ENCODE measurements at regions not wholly inside any gene's neighbourhood (a gene's known extent, or its start where the extent isn't known, plus 50 kb on each side); places are given as distances from the start of the nearest gene placed in this dataset.

GRCh38 chr5:173499471-173500212 is 116.8 kb downstream of the BOD1 start:
- H3K9me3 ChIP-seq (ENCODE audit: control insufficient read depth, insufficient read depth, low read depth, low read length): no peaks in the 10 kb centered on the region
- CTCF ChIA-PET: no interaction called here
- POLR2A ChIA-PET: no interaction called here
- no peak for TF ChIP-seq SCRT1 (tag by site-specific recombination; IDR thresholded peaks at IDR 0.05; ENCODE audit: borderline replicate concordance)
- TF ChIP-seq ZSCAN5A (tag by site-specific recombination; IDR thresholded peaks at IDR 0.05): no peak
- no peak for TF ChIP-seq ZNF776 (tag by site-specific recombination; IDR thresholded peaks at IDR 0.05; ENCODE audit: borderline replicate concordance)
- no peak for TF ChIP-seq HOXA7 (CRISPR knock-in tag; IDR thresholded peaks at IDR 0.05; ENCODE audit: borderline replicate concordance)
- no peak for TF ChIP-seq ZNF23 (tag by site-specific recombination; IDR thresholded peaks at IDR 0.05; ENCODE audit: borderline replicate concordance)
- no peak for TF ChIP-seq ELK4 (IDR thresholded peaks at IDR 0.05; ENCODE audit: borderline replicate concordance, low read depth, low read length)
- TF ChIP-seq ZNF76 (tag by site-specific recombination; IDR thresholded peaks at IDR 0.05; ENCODE audit: borderline replicate concordance, low read depth): no peak
- no peak for TF ChIP-seq SETDB1 (IDR thresholded peaks at IDR 0.05; ENCODE audit: insufficient read length, low read length)
- no peak for TF ChIP-seq ZNF148 (tag by site-specific recombination; IDR thresholded peaks at IDR 0.05; ENCODE audit: borderline replicate concordance)
- TF ChIP-seq ZNF311 (tag by site-specific recombination; IDR thresholded peaks at IDR 0.05; ENCODE audit: borderline replicate concordance): no peak
- no peak for TF ChIP-seq ZNF214 (tag by site-specific recombination; IDR thresholded peaks at IDR 0.05; ENCODE audit: borderline replicate concordance)
- no peak for TF ChIP-seq ZSCAN16 (tag by site-specific recombination; IDR thresholded peaks at IDR 0.05)
- TF ChIP-seq ZFP37 (tag by site-specific recombination; IDR thresholded peaks at IDR 0.05): no peak
- TF ChIP-seq ZNF10 (tag by site-specific recombination; IDR thresholded peaks at IDR 0.05): no peak
- no peak overlapping the region for H3K27ac ChIP-seq (ENCODE audit: extremely low read depth, low read depth, low read length)
- no peaks in the 10 kb centered on the region for H3K36me3 ChIP-seq (ENCODE audit: control insufficient read depth in 2 of 2, insufficient read depth in 1 of 2, low read length in 2 of 2)
- H3K4me3 ChIP-seq (ENCODE audit: low read depth, low read length): no peak overlapping the region
- H3K4me1 ChIP-seq (ENCODE audit: control insufficient read depth, insufficient read depth, low read length): no peaks in the 10 kb centered on the region

- no peaks in the 10 kb centered on the region for H3K9me3 ChIP-seq (ENCODE audit: control insufficient read depth, insufficient read depth, low read depth, low read length)
- TF ChIP-seq MZF1 (tag by site-specific recombination; IDR thresholded peaks at IDR 0.05; ENCODE audit: borderline replicate concordance) (no peak), GLIS1 (tag by site-specific recombination; IDR thresholded peaks at IDR 0.05) (peak; percentile 64), ZNF175 (tag by site-specific recombination; IDR thresholded peaks at IDR 0.05) (no peak), ZNF24 (tag by site-specific recombination; IDR thresholded peaks at IDR 0.05) (no peak), ZNF76 (tag by site-specific recombination; IDR thresholded peaks at IDR 0.05; ENCODE audit: borderline replicate concordance, low read depth) (no peak), ZNF302 (tag by site-specific recombination; IDR thresholded peaks at IDR 0.05; ENCODE audit: low read depth) (no peak), ZNF211 (tag by site-specific recombination; IDR thresholded peaks at IDR 0.05; ENCODE audit: low read depth) (no peak), ZNF174 (tag by site-specific recombination; IDR thresholded peaks at IDR 0.05) (no peak)
- no peak overlapping the region for H3K27ac ChIP-seq (ENCODE audit: extremely low read depth, low read depth, low read length)
- H3K4me3 ChIP-seq (ENCODE audit: low read depth, low read length): no peak overlapping the region
- no peaks in the 10 kb centered on the region for H3K4me1 ChIP-seq (ENCODE audit: control insufficient read depth, insufficient read depth, low read length)
- ChIA-PET CTCF (interaction anchor here (0.6 to 1.0 kb wide), 2 partner anchors 11 to 216 kb away, joined by 3 to 4 read pairs; no protein-coding TSS in a partner anchor), POLR2A (no interaction called here)
- H3K36me3 ChIP-seq (ENCODE audit: control insufficient read depth in 2 of 2, insufficient read depth in 1 of 2, low read length in 2 of 2): no peaks in the 10 kb centered on the region
These were observed 117.5 kb downstream of the BOD1 start for GRCh38 chr5:173498739-173499470.
